Adipocyte (in vitro differentiated cells): ENCODE measurements at regions not wholly inside any gene's neighbourhood (a gene's known extent, or its start where the extent isn't known, plus 50 kb on each side); places are given as distances from the start of the nearest gene placed in this dataset.

Experiments used
- DNase-seq: peaks from one replicate; pipeline ENCODE4 v3.0.0-alpha.2; 2015; ENCODE audit warnings: low read depth
- H3K27me3 ChIP-seq: replicated peaks from 2 replicates; pipeline ENCODE4 v1.7.0; 2013; ENCODE audit warnings: mild to moderate bottlenecking, low read length, moderate library complexity; ENCODE audit not compliant: control insufficient read depth, insufficient read depth
- H3K36me3 ChIP-seq: 2 replicates; pipeline ENCODE4 v1.7.0; 2013; ENCODE audit warnings: low read length, mild to moderate bottlenecking, moderate library complexity; ENCODE audit not compliant: control insufficient read depth, insufficient read depth, severe bottlenecking
- H3K4me1 ChIP-seq: 2 replicates; pipeline ENCODE4 v1.7.0; 2013; ENCODE audit warnings: mild to moderate bottlenecking, low read length, moderate library complexity; ENCODE audit not compliant: control insufficient read depth, insufficient read depth
- H3K4me3 ChIP-seq: 2 replicates; pipeline ENCODE4 v1.7.0; 2013; ENCODE audit warnings: mild to moderate bottlenecking, low read length, moderate library complexity
- H3K9ac ChIP-seq: 2 replicates; pipeline ENCODE4 v1.7.0; 2013; ENCODE audit warnings: mild to moderate bottlenecking, low read length, moderate library complexity
- H3K9me3 ChIP-seq: 2 replicates; pipeline ENCODE4 v1.7.0; 2013; ENCODE audit warnings: mild to moderate bottlenecking, low read length, moderate library complexity; ENCODE audit not compliant: control insufficient read depth

- H3K4me3 ChIP-seq: no peak overlapping the region
- no peaks in the 10 kb centered on the region for H3K4me1 ChIP-seq
- no peak for DNase-seq
These were observed 436.4 kb downstream of the DCDC2C start for GRCh38 chr2:4139731-4140130.

DNA sequence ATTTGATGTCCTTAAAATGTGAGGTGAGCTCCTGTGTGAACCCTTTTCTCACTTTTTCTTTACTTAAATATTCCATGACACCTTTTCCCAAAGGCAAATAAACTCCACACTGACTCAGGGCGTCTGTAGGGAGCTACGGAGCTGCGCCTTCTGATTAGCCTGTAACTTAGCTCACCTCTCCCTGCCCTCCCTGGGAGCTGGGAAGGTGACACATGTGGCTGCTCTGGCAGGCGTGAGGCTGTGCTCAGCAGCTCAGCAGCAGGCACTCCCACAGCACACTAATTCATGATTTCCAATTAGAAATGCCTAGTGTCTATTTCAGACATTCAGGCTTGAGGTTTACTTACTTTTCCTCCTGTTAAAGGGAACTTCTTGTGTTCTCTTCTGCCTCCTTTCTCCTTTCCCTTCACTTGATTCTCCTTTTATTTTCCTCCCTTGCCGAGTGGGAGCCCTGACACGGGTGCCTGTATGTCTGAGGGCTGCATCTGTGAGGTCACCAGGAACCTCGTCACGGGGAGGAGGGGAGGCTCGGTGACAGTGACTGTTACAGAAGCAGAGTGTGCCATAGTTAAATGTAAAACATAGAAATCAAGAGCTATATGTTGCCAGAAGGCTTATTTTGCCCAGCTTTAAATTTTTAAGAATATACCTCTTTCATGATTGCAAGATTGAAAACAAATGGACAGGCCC lies 437.1 kb downstream of the DCDC2C start:
- Histone ChIP-seq H3K4me1 (no peaks in the 10 kb centered on the region), H3K36me3 (no peaks in the 10 kb centered on the region), H3K4me3 (no peak overlapping the region), H3K9ac (no peak overlapping the region), H3K9me3 (no peaks in the 10 kb centered on the region), H3K27me3 (no peaks in the 10 kb centered on the region)
- no peak for DNase-seq

More at GRCh38 chr2:4139731-4140130, 436.4 kb downstream of the DCDC2C start:
- no peaks in the 10 kb centered on the region for H3K9me3 ChIP-seq
- H3K9ac ChIP-seq: no peak overlapping the region
- no peaks in the 10 kb centered on the region for H3K27me3 ChIP-seq
- no peaks in the 10 kb centered on the region for H3K36me3 ChIP-seq

DNA sequence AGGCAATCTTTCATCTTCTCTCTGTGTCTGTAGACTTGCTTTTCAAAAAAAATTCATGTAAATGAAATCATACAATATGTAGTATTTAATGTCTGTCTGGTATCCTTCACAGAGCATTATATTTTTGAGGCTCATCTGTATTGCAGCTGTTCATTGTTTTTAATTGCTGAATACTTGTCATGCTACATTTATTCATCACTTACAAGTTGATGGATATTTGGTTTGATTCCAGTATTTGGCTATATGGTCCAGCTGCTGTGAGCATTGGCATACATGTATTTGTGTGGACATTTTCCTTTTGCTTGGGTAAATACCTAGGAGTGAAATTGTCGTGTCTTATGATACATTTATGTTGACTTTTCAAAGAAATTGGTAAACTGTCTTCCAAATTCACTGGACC lies 441.4 kb downstream of the DCDC2C start:
- no peak overlapping the region for H3K4me3 ChIP-seq
- no peaks in the 10 kb centered on the region for H3K36me3 ChIP-seq
- H3K9me3 ChIP-seq: peaks cover 10% of the 10 kb centered on the region
- H3K4me1 ChIP-seq: no peaks in the 10 kb centered on the region
- no peak overlapping the region for H3K9ac ChIP-seq
- H3K27me3 ChIP-seq: no peaks in the 10 kb centered on the region
- no peak for DNase-seq

- Histone ChIP-seq H3K4me3 (no peak overlapping the region), H3K9ac (no peak overlapping the region), H3K36me3 (no peaks in the 10 kb centered on the region), H3K27me3 (no peaks in the 10 kb centered on the region), H3K4me1 (no peaks in the 10 kb centered on the region), H3K9me3 (peaks cover 19% of the 10 kb centered on the region)
- DNase-seq: no peak
These were observed 448.1 kb downstream of the DCDC2C start for GRCh38 chr2:4151521-4151920.

- no peaks in the 10 kb centered on the region for H3K27me3 ChIP-seq
- no peaks in the 10 kb centered on the region for H3K4me1 ChIP-seq
- no peak overlapping the region for H3K9ac ChIP-seq
- peaks cover 19% of the 10 kb centered on the region for H3K9me3 ChIP-seq
- DNase-seq: no peak
- H3K4me3 ChIP-seq: no peak overlapping the region
- no peaks in the 10 kb centered on the region for H3K36me3 ChIP-seq
These were observed 448.7 kb downstream of the DCDC2C start for GRCh38 chr2:4152051-4152450.

DNA sequence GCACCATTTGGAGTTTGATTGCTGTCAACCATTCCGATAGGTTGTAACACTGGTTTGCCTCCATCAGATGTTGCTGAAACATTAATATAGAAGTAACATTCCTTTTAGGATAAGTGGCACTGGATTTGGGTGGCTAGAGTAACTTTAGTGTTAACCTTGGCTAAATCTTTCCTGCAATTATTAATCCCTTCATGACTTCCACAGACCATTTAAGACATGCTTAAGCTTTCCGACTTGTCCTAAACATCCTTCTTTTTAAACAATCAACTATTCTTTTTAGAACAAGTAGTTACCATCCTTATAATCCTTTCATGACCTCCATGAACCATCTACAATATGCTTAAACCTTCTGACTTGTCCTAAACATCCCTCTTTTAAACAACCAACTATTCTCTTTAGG lies 465.5 kb downstream of the DCDC2C start:
- Histone ChIP-seq H3K9me3 (peaks cover 37% of the 10 kb centered on the region), H3K4me3 (no peak overlapping the region), H3K27me3 (no peaks in the 10 kb centered on the region), H3K9ac (no peak overlapping the region), H3K36me3 (no peaks in the 10 kb centered on the region), H3K4me1 (no peaks in the 10 kb centered on the region)
- no peak for DNase-seq

DNA sequence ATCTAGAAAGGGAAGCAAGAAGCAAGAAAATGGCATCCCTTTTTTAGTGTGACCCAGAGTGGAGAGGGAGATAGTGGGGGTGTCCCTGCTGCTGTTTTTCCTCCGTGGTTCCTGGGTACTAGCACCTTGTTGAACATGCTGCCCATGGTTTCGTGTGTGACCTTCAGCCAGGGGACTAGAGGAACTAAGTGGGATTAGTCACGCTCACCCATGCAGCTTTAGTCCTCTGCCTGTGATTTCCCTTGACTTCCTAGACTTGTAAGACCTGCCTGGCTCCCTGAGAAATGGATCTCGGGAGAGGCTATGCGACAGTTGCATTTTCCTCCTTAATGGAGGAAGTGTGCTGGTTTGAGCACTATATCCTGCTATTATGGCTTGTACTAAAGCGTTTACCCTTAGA lies 471.4 kb downstream of the DCDC2C start:
- H3K36me3 ChIP-seq: no peaks in the 10 kb centered on the region
- H3K4me1 ChIP-seq: no peaks in the 10 kb centered on the region
- peaks cover 41% of the 10 kb centered on the region for H3K9me3 ChIP-seq
- H3K27me3 ChIP-seq: no peaks in the 10 kb centered on the region
- H3K4me3 ChIP-seq: no peak overlapping the region
- H3K9ac ChIP-seq: no peak overlapping the region
- DNase-seq: no peak

DNA sequence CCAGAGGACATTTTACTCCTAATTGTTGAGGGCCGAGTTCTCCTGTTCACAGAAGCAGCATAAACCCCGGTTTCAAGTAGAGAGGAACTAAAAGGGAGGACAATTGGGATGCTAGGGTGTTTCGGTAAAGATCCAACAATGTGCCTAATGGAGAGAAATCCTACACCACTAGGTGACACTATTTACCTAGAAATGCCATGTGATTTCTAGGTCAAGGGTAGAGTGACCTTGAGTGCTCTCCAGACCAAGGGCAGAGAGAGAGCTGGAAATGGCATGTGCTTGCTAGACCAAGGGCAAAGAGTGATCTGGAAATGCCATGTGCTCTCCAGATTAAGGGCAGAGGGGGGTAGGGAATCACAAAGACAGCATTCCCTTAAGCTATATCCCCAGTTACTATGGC lies 472.0 kb downstream of the DCDC2C start:
- DNase-seq: no peak
- no peak overlapping the region for H3K4me3 ChIP-seq
- H3K4me1 ChIP-seq: no peaks in the 10 kb centered on the region

GRCh38 chr2:4180631-4181030 lies 477.3 kb downstream of the DCDC2C start:
- DNase-seq: no peak
- Histone ChIP-seq H3K36me3 (no peaks in the 10 kb centered on the region), H3K9me3 (peaks cover 13% of the 10 kb centered on the region), H3K4me1 (no peaks in the 10 kb centered on the region), H3K4me3 (no peak overlapping the region), H3K27me3 (no peaks in the 10 kb centered on the region), H3K9ac (no peak overlapping the region)

More for the DNA sequence above, 472.0 kb downstream of the DCDC2C start:
- Histone ChIP-seq H3K27me3 (no peaks in the 10 kb centered on the region), H3K36me3 (no peaks in the 10 kb centered on the region), H3K9me3 (peaks cover 41% of the 10 kb centered on the region), H3K9ac (no peak overlapping the region)

- no peak overlapping the region for H3K4me3 ChIP-seq
- peaks cover 8% of the 10 kb centered on the region for H3K9me3 ChIP-seq
- DNase-seq: no peak
- H3K36me3 ChIP-seq: no peaks in the 10 kb centered on the region
- no peaks in the 10 kb centered on the region for H3K4me1 ChIP-seq
- no peaks in the 10 kb centered on the region for H3K27me3 ChIP-seq
- H3K9ac ChIP-seq: no peak overlapping the region
These were observed 477.7 kb downstream of the DCDC2C start for GRCh38 chr2:4181062-4181461.

DNA sequence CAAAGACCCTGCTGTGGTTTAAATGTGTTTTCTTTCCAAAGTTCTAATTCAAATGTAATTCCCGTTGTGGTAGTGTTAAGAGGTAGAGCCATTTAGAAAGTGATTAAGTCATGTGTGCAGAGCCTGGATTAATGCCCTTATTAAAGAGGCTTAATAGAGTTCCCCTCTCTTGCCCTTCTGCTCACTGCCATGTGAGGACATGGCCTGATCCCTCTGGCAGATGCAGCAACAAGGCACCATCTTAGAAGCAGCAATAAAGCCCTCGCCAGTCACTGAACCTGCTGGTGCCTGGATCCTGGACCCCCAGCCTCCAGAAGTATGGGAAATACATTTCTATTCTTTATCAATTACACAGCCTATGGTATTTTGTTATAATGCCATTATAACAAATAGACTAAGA lies 485.2 kb downstream of the DCDC2C start:
- Histone ChIP-seq H3K36me3 (no peaks in the 10 kb centered on the region), H3K9ac (no peak overlapping the region), H3K27me3 (no peaks in the 10 kb centered on the region), H3K4me1 (no peaks in the 10 kb centered on the region), H3K4me3 (no peak overlapping the region), H3K9me3 (no peaks in the 10 kb centered on the region)
- no peak for DNase-seq

- Histone ChIP-seq H3K27me3 (no peaks in the 10 kb centered on the region), H3K9me3 (peaks cover 3% of the 10 kb centered on the region)
These were observed 487.2 kb downstream of the DCDC2C start for GRCh38 chr2:4190548-4190947.

More at GRCh38 chr2:4190548-4190947, 487.2 kb downstream of the DCDC2C start:
- Histone ChIP-seq H3K4me3 (no peak overlapping the region), H3K9ac (no peak overlapping the region), H3K36me3 (no peaks in the 10 kb centered on the region), H3K4me1 (no peaks in the 10 kb centered on the region)
- DNase-seq: no peak
